Endodermal cell (in vitro differentiated cells): ENCODE measurements at regions not wholly inside any gene's neighbourhood (a gene's known extent, or its start where the extent isn't known, plus 50 kb on each side); places are given as distances from the start of the nearest gene placed in this dataset.

ENCODE experiments used
- DNase-seq: peaks from one replicate; pipeline ENCODE4 v3.0.0-alpha.2; 2017
- H3K27ac ChIP-seq: 2 replicates; pipeline ENCODE4 v1.5.1; 2013; ENCODE audit warnings: mild to moderate bottlenecking, low read depth, low read length, moderate library complexity
- H3K27me3 ChIP-seq: 2 replicates; pipeline ENCODE4 v1.6.1; 2013; ENCODE audit warnings: mild to moderate bottlenecking, low read length, moderate library complexity; ENCODE audit not compliant: insufficient read depth, control insufficient read depth, poor library complexity, severe bottlenecking
- H3K36me3 ChIP-seq: 2 replicates; pipeline ENCODE4 v1.7.0; 2013; ENCODE audit warnings: mild to moderate bottlenecking, low read length, moderate library complexity; ENCODE audit not compliant: control insufficient read depth, insufficient read depth
- H3K4me1 ChIP-seq: one replicate; pipeline ENCODE4 v1.7.0; 2013; ENCODE audit warnings: low read length; ENCODE audit not compliant: control insufficient read depth, insufficient read depth
- H3K4me3 ChIP-seq: 2 replicates; pipeline ENCODE4 v1.5.1; 2013; ENCODE audit warnings: mild to moderate bottlenecking, low read length, moderate library complexity
- H3K9ac ChIP-seq: 2 replicates; pipeline ENCODE4 v1.6.1; 2013; ENCODE audit warnings: mild to moderate bottlenecking, low read length, moderate library complexity; ENCODE audit not compliant: poor library complexity, severe bottlenecking; ENCODE audit errors: extremely low read depth
- H3K9me3 ChIP-seq: 2 replicates; pipeline ENCODE4 v1.6.1; 2013; ENCODE audit warnings: mild to moderate bottlenecking, low read length, moderate library complexity; ENCODE audit not compliant: control insufficient read depth
- H3K27ac Mint-ChIP-seq: 2 replicates; pipeline ENCODE4 v1.8.0; 2020; ENCODE audit warnings: mixed read lengths
- H3K27me3 Mint-ChIP-seq: 2 replicates; pipeline ENCODE4 v1.8.0; 2021; ENCODE audit warnings: mild to moderate bottlenecking, mixed read lengths; ENCODE audit not compliant: insufficient read depth
- H3K36me3 Mint-ChIP-seq: 2 replicates; pipeline ENCODE4 v1.8.0; 2020; ENCODE audit warnings: low read depth, mixed read lengths
- H3K4me1 Mint-ChIP-seq: 2 replicates; pipeline ENCODE4 v1.8.0; 2020; ENCODE audit warnings: mixed read lengths
- H3K4me3 Mint-ChIP-seq: 2 replicates; pipeline ENCODE4 v1.8.0; 2020; ENCODE audit warnings: mild to moderate bottlenecking, moderate library complexity, mixed read lengths
- H3K9me3 Mint-ChIP-seq: 2 replicates; pipeline ENCODE4 v1.8.0; 2020; ENCODE audit warnings: mild to moderate bottlenecking, mixed read lengths
- CTCF ChIP-seq: fragments of 200-600 bp; sonication (generic); conservative IDR thresholded peaks from 2 replicates; pipeline ENCODE4 v1.5.0; 2021; ENCODE audit warnings: antibody characterized with exemption, mild to moderate bottlenecking
- WGBS, 2 experiments: methylation state at CpG; one replicate each; pipeline versions ENCODE4 v1.1.5 to v1.1.7; 2013; ENCODE audit warnings: missing lambda C conversion rate in 2 of 2, mixed read lengths in 1 of 2; ENCODE audit not compliant: insufficient coverage in 1 of 2, insufficient read length in 1 of 2; 5-methylcytosine and 5-hydroxymethylcytosine counted together

- H3K4me3 Mint-ChIP-seq = no peak overlapping the region
- H3K27ac ChIP-seq = no peak overlapping the region
- H3K27me3 Mint-ChIP-seq = no peaks in the 10 kb centered on the region
- H3K36me3 Mint-ChIP-seq = no peaks in the 10 kb centered on the region
- H3K36me3 ChIP-seq = no peaks in the 10 kb centered on the region
- peak; percentile 64 for DNase-seq
- no peaks in the 10 kb centered on the region for H3K9me3 Mint-ChIP-seq
- no peaks in the 10 kb centered on the region for H3K27me3 ChIP-seq
- no peaks in the 10 kb centered on the region for H3K4me1 ChIP-seq
- peaks cover 10% of the 10 kb centered on the region for H3K4me1 Mint-ChIP-seq
- H3K27ac Mint-ChIP-seq = no peak overlapping the region
- H3K4me3 ChIP-seq = no peak overlapping the region
- TF ChIP-seq CTCF = no peak
- no peak overlapping the region for H3K9ac ChIP-seq
- H3K9me3 ChIP-seq = no peaks in the 10 kb centered on the region
Measured at GRCh38 chr13:48159401-48159800, 64.5 kb upstream of the MED4 start.

GRCh38 chr13:48158915-48159314 lies 64.0 kb upstream of the MED4 start:
- Histone ChIP-seq H3K27ac (no peak overlapping the region), H3K9ac (no peak overlapping the region), H3K4me3 (no peak overlapping the region), H3K9me3 (no peaks in the 10 kb centered on the region), H3K27me3 (no peaks in the 10 kb centered on the region), H3K36me3 (no peaks in the 10 kb centered on the region), H3K4me1 (no peaks in the 10 kb centered on the region)
- DNase-seq = no peak
- Mint-ChIP-seq H3K27me3 (no peaks in the 10 kb centered on the region), H3K4me3 (no peak overlapping the region), H3K9me3 (no peaks in the 10 kb centered on the region), H3K4me1 (peaks cover 10% of the 10 kb centered on the region), H3K36me3 (no peaks in the 10 kb centered on the region), H3K27ac (no peak overlapping the region)
- WGBS, 2 experiments = 90 to 100% methylated on average over 2 to 3 of the region's 3 CpGs
- TF ChIP-seq CTCF = no peak

GRCh38 chr13:48158290-48158689 lies 63.4 kb upstream of the MED4 start:
- H3K4me3 Mint-ChIP-seq = no peak overlapping the region
- H3K9me3 ChIP-seq = no peaks in the 10 kb centered on the region
- no peak overlapping the region for H3K27ac ChIP-seq
- WGBS, 2 experiments = 100% methylated on average over 1 of the region's 1 CpG; no CpG with 5 or more reads in 1 of the 2 experiments
- no peaks in the 10 kb centered on the region for H3K36me3 ChIP-seq
- no peak for DNase-seq
- TF ChIP-seq CTCF = no peak
- H3K9ac ChIP-seq = no peak overlapping the region
- H3K9me3 Mint-ChIP-seq = no peaks in the 10 kb centered on the region
- H3K27ac Mint-ChIP-seq = no peak overlapping the region
- no peaks in the 10 kb centered on the region for H3K4me1 ChIP-seq
- no peaks in the 10 kb centered on the region for H3K36me3 Mint-ChIP-seq
- no peaks in the 10 kb centered on the region for H3K27me3 ChIP-seq
- no peaks in the 10 kb centered on the region for H3K27me3 Mint-ChIP-seq
- H3K4me1 Mint-ChIP-seq = peaks cover 10% of the 10 kb centered on the region
- no peak overlapping the region for H3K4me3 ChIP-seq
